ENCODE measurements at regions not wholly inside any gene's neighbourhood (a gene's known extent, or its start where the extent isn't known, plus 50 kb on each side); places are given as distances from the start of the nearest gene placed in this dataset.

DNA sequence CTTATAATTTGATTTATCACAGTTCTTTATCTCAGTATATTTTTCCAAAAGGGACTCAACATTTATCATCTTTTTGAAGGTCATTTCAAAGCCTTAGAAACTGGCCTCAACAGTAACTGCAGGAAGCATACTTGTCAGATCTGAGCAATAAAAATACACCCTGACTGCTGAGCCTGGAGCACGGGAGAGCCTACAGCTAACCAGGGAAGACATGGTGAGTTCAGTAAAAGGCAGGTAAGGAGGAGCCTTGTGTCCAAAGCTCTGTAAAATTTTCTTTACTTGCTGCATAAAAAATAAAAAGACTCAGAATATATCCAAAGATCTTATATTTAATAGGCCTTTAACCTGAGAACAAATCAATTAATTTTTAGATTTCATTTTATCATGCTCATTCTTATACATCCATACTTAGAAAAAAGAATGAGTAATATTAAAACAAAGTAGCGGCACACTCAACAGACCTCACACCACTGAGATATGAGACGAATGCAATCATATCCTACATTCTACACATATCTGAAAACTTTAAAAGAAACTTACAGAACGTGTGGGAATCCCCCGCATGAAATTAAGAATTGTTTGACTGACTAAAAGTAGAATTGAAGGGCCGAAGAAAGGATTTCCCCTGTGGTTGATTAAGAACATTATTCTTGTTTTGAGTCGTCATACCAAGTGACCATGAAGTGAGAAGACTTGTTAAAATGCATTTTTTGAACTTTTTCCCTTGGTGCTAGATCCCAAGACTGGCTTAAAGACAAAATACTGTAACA lies 296.4 kb upstream of the MKLN1 start:
- TF ChIP-seq, protein P1, sequence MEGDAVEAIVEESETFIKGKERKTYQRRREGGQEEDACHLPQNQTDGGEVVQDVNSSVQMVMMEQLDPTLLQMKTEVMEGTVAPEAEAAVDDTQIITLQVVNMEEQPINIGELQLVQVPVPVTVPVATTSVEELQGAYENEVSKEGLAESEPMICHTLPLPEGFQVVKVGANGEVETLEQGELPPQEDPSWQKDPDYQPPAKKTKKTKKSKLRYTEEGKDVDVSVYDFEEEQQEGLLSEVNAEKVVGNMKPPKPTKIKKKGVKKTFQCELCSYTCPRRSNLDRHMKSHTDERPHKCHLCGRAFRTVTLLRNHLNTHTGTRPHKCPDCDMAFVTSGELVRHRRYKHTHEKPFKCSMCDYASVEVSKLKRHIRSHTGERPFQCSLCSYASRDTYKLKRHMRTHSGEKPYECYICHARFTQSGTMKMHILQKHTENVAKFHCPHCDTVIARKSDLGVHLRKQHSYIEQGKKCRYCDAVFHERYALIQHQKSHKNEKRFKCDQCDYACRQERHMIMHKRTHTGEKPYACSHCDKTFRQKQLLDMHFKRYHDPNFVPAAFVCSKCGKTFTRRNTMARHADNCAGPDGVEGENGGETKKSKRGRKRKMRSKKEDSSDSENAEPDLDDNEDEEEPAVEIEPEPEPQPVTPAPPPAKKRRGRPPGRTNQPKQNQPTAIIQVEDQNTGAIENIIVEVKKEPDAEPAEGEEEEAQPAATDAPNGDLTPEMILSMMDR (IDR thresholded peaks at IDR 0.05): no peak
- no peak for TF ChIP-seq POLR2A (IDR thresholded peaks at IDR 0.05)

Data from sigmoid colon (tissue), 3 donors.